HUES48 (cell line): ENCODE measurements at regions not wholly inside any gene's neighbourhood (a gene's known extent, or its start where the extent isn't known, plus 50 kb on each side); places are given as distances from the start of the nearest gene placed in this dataset.
"Not testable (repeated sequence)": the region's sequence is repeated elsewhere in the genome, so short reads cannot be mapped to it uniquely, and the experiment has no call there.

ENCODE experiments used
- H3K27ac ChIP-seq: one replicate; pipeline ENCODE4 v1.7.0; 2013; ENCODE audit warnings: low read depth, low read length, inconsistent platforms
- H3K27me3 ChIP-seq: 2 replicates; pipeline ENCODE4 v1.6.1; 2013; ENCODE audit warnings: mild to moderate bottlenecking, low read length; ENCODE audit not compliant: control insufficient read depth, insufficient read depth
- H3K36me3 ChIP-seq: 2 replicates; pipeline ENCODE4 v1.6.1; 2013; ENCODE audit warnings: low read length; ENCODE audit not compliant: control insufficient read depth, insufficient read depth
- H3K4me1 ChIP-seq: 2 replicates; pipeline ENCODE4 v1.6.1; 2013; ENCODE audit warnings: mild to moderate bottlenecking, low read length; ENCODE audit not compliant: control insufficient read depth, insufficient read depth
- H3K4me3 ChIP-seq: 2 replicates; pipeline ENCODE4 v1.5.1; 2013; ENCODE audit warnings: mild to moderate bottlenecking, low read depth, low read length
- H3K9ac ChIP-seq: 2 replicates; pipeline ENCODE4 v1.6.1; 2013; ENCODE audit warnings: mild to moderate bottlenecking, low read depth, low read length, moderate library complexity
- H3K9me3 ChIP-seq: 2 replicates; pipeline ENCODE4 v1.6.1; 2013; ENCODE audit warnings: low read length; ENCODE audit not compliant: control insufficient read depth, insufficient read depth

- H3K27ac ChIP-seq, H3K9me3 ChIP-seq, H3K4me1 ChIP-seq, H3K4me3 ChIP-seq, H3K27me3 ChIP-seq, H3K36me3 ChIP-seq, H3K9ac ChIP-seq: not testable (repeated sequence)
These were observed 132.8 kb downstream of the SRGAP2 start for GRCh38 chr1:206335875-206336846.

DNA sequence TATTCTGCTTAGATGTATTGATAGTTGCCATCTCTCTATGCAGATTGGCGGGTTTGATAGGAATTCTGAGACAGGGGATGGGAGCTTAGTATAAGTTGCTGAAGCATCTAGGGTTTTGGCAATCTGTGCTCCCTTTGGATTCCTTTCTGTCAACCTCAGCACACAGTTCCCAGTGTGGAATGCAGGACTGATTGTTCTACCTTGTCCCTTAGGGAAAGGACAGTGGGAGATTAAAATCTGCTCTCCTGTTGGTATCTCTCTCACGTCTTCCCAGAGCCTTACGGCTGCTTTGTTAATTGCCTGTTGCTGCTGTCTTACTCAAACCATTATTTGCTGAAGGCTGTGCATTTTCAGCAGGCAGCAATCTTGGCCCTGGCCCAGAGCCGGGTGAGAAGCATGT, 133.3 kb upstream of the IKBKE start:
- H3K27ac ChIP-seq, H3K4me3 ChIP-seq, H3K36me3 ChIP-seq, H3K4me1 ChIP-seq, H3K9ac ChIP-seq, H3K9me3 ChIP-seq, H3K27me3 ChIP-seq: not testable (repeated sequence)

DNA sequence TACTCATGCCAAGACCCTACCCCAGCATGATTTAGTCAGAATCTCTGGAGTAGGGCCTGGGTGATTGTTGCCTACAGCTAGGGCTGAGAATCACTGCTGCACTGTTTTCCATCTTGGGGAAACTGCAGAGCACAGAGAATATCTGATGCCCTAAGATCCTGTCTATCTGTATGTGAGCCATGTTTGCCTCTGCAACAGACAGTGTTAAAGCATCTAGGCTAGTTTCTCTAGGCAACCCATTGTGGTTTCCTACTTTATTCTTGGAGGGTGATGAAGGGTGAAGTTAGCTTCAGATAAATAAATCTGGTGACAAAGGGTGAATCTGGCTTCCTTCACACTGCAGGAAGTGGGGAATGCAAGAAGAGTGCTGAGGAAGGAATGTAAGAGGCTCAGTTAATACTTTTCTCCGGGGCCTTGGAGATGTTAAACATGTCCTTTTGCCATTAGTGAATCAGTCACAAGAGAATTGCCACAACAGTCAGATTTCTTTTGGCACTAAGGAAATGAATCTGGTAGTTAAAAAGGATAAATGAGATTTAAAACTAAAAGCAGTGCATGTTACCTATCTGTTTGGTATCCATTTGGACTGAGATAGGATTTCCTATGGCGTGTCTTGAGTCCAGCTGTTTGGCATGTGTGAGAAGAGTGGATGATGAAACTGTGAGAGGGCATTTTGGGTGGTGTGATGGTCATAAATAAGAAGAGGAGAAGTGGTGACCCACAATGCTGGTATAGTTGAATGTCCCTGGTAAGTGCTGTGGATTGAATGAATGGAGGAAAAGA, 119.6 kb upstream of the IKBKE start:
- H3K9me3 ChIP-seq, H3K36me3 ChIP-seq, H3K27me3 ChIP-seq, H3K9ac ChIP-seq, H3K4me1 ChIP-seq, H3K4me3 ChIP-seq, H3K27ac ChIP-seq: not testable (repeated sequence)

DNA sequence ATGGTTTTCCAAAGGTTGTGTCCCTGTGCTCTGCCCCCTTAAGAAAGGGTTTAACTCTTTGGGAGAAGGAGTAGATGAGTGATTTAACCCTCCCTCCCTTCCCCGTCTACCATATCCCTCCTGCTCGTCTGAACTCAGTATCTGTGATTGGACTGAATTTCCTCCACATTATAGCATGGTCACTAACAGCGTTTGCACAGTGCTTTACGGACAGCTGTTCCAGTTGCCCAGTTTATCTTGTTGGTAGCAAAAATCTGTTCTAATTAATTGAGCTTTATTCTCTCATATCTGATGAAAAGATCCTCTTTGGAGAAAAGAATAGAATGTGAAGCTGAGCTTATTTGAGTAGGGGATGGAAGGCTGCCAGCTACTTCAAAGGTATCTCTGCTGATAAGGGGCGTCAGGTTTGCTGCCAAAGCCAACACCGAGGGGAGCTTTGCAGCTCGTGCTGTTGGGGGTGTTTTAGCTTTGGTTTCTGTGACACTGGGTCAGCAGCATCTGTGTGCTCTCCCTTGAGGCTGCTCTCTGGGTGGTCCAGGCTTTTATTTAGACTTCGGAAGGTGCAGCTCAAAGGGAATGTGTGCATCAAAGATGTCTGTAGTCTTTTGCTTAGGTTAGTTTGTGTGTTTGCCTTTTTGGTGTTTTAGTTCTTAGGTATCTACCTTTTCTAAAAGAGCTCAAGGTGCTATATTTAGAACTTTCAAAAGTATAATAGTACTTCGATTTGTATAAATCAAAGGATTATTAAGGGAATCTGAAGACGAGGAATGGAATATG, 118.8 kb upstream of the IKBKE start:
- H3K36me3 ChIP-seq, H3K27ac ChIP-seq, H3K4me1 ChIP-seq, H3K9me3 ChIP-seq, H3K9ac ChIP-seq, H3K27me3 ChIP-seq, H3K4me3 ChIP-seq: not testable (repeated sequence)

GRCh38 chr1:206356310-206356709, 114.0 kb upstream of the IKBKE start:
- not testable (repeated sequence) for H3K27me3 ChIP-seq, H3K27ac ChIP-seq, H3K4me1 ChIP-seq, H3K36me3 ChIP-seq, H3K9ac ChIP-seq, H3K9me3 ChIP-seq, H3K4me3 ChIP-seq

DNA sequence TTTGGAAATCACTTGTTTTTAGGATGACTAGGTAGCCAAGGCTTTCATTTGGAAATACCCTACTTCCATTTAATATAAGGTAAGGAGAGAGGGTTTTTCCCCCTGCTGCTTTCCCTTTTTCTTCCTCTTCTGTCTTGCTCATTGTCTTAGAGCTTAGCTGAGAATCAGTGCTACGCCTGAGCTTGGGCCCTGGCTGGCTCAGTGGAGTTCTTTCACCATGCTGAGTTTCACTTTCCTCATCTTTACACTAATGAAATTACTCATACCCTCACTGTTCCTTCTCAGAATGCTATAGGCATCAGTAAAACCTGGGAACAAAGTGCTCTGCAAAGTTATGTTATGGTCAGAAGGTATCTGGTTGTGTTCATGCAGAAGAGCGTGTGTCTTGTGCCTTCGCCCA, 112.3 kb upstream of the IKBKE start:
- not testable (repeated sequence) for H3K9me3 ChIP-seq, H3K4me1 ChIP-seq, H3K9ac ChIP-seq, H3K27ac ChIP-seq, H3K27me3 ChIP-seq, H3K4me3 ChIP-seq, H3K36me3 ChIP-seq

- not testable (repeated sequence) for H3K27me3 ChIP-seq, H3K9ac ChIP-seq, H3K9me3 ChIP-seq, H3K4me3 ChIP-seq, H3K36me3 ChIP-seq, H3K27ac ChIP-seq, H3K4me1 ChIP-seq
These were observed 111.5 kb upstream of the IKBKE start for GRCh38 chr1:206358771-206359170.

- H3K4me1 ChIP-seq, H3K9ac ChIP-seq, H3K9me3 ChIP-seq, H3K4me3 ChIP-seq, H3K27me3 ChIP-seq, H3K36me3 ChIP-seq, H3K27ac ChIP-seq: not testable (repeated sequence)
These were observed 110.9 kb upstream of the IKBKE start for GRCh38 chr1:206359377-206359776.

DNA sequence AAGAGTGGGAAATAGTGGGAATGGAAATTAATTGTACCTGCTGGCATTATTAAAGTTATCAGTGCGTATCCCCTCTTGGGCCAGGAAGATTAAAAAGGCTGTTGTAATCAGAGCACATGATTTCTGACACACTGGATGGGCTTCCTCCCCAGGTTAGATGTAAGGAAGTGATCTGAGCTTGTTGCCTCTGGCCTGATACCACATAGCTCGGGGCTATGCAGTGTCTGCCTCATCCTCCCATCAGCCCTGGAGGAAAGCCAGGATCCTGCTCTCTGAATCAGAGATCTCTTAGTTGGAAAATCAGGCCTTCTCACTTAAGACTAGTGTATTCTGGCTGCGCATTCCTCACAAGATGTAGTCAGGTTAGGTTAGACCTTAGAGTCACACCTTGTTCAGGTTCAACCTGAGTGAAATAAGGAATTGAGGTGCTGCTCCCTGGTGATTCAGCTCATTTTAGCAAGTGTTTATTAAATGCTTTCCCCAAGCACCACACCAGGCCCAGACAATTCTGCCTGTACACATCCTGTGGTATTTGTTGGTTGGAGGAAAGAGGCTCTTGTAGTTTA, 108.2 kb upstream of the IKBKE start:
- H3K36me3 ChIP-seq, H3K9me3 ChIP-seq, H3K27me3 ChIP-seq, H3K4me1 ChIP-seq, H3K4me3 ChIP-seq, H3K9ac ChIP-seq, H3K27ac ChIP-seq: not testable (repeated sequence)

DNA sequence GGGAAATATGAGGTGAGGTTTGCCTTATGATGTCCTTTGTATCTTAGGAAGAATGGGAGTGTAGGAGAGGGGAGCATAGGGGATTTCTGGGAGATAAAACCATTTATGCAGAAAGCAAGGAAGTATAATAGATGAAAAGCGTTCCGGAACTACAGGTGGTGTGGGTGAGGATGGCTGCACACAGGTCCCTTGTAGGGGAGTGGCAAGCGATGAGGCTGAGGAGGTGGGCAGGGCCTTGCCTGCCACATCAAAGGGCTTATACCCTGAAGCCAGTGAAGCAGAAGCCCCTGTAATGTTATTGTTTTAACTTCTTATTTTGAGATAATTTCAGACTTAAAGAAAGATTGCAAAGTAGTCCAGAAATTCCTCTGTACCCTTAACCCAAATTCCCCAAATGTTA, 107.3 kb upstream of the IKBKE start:
- H3K9me3 ChIP-seq, H3K27ac ChIP-seq, H3K4me1 ChIP-seq, H3K36me3 ChIP-seq, H3K4me3 ChIP-seq, H3K9ac ChIP-seq, H3K27me3 ChIP-seq: not testable (repeated sequence)
